ENCODE measurements at regions not wholly inside any gene's neighbourhood (a gene's known extent, or its start where the extent isn't known, plus 50 kb on each side); places are given as distances from the start of the nearest gene placed in this dataset.

DNA sequence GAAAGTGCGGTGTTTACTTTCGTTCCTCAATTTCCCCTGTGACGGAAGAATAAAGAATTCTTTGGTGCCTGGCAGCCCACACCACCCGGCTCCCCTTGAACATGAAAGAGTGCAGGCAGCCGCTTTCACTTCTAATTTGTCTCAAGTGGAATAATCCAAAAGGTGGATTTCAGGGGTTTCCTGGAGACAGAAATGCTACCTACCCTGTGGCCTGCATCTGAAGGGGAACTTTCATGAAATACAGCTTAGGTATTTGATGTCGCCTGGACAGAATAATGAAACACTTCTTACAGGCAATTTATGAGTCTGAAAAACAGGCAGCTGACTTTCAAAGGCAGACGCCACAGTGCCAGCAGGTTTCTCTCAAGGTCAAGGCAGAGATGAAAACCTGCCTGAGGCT is 169.5 kb upstream of the USP24 start:
- ATAC-seq = no peak
- Histone ChIP-seq H3K9me3 (no peaks in the 10 kb centered on the region), H3K27ac (no peak overlapping the region), H3K4me1 (no peaks in the 10 kb centered on the region), H3K27me3 (no peaks in the 10 kb centered on the region), H3K4me3 (no peak overlapping the region), H3K36me3 (no peaks in the 10 kb centered on the region)
- no peak for DNase-seq
- 75% methylated on average over 2 of the region's 7 CpGs for WGBS (ENCODE audit: insufficient coverage, low coverage, low lambda C conversion rate, missing lambda C conversion rate)
- intact Hi-C loops (cut with DNase I) = no loop called here
- TF ChIP-seq POLR2A (IDR thresholded peaks at IDR 0.05) (no peak), CTCF (IDR thresholded peaks at IDR 0.05) (no peak)

DNA sequence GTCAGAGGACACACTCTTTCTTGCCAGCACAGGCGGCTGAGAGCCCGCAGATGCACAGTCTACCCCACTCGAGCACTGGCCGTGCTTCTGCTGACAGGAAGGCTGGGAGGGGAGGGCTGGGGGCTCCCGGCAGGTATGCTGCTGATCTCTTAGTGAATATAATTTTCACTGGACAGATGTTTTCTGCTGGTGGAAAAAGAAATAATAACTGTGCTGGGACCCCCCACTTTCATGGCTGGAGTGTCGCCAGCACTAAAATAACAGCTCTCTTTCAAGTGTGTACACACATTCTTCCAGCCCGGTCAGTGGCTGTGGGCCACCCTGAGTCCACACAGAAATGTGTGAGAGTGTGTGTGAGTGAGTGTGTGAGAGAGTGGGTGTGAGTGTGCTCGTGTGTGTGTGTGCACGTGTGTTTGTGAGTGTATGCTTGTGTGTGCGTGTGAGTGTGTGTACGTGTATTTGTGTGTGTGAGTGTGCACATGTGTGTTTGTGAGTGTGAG is 167.7 kb upstream of the USP24 start:
- H3K36me3 ChIP-seq = no peaks in the 10 kb centered on the region
- no peaks in the 10 kb centered on the region for H3K27me3 ChIP-seq
- ATAC-seq (no peak), DNase-seq (no peak)
- WGBS (ENCODE audit: insufficient coverage, low coverage, low lambda C conversion rate, missing lambda C conversion rate) = 80% methylated on average over 6 of the region's 11 CpGs
- no peaks in the 10 kb centered on the region for H3K9me3 ChIP-seq
- no peaks in the 10 kb centered on the region for H3K4me1 ChIP-seq
- H3K27ac ChIP-seq = no peak overlapping the region
- intact Hi-C loops (cut with DNase I) = no loop called here
- TF ChIP-seq POLR2A (IDR thresholded peaks at IDR 0.05) = no peak
- TF ChIP-seq CTCF (IDR thresholded peaks at IDR 0.05) = no peak
- no peak overlapping the region for H3K4me3 ChIP-seq

DNA sequence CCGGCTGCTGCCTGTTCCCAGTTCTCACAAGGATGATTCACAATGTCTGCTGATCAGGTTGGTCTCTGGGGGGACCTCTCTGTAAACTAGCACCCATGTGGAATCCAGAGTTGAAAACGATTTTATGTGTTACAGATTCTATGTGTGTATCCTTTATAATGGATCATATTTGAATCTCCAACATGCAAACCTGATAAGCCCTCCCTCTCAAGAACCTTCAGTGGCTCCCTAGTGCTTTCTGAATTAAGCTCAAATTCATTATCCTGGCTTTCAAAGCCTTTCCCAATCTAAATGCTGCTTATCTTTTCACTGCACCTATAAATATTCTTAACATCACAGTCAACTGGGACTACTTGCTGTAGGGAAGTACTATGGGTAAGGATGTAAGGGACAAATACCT is 166.8 kb upstream of the USP24 start:
- H3K4me3 ChIP-seq = no peak overlapping the region
- intact Hi-C loops (cut with DNase I) = no loop called here
- ATAC-seq = no peak
- no peaks in the 10 kb centered on the region for H3K9me3 ChIP-seq
- H3K4me1 ChIP-seq = no peaks in the 10 kb centered on the region
- 38% methylated on average over 1 of the region's 2 CpGs for WGBS (ENCODE audit: insufficient coverage, low coverage, low lambda C conversion rate, missing lambda C conversion rate)
- no peak for DNase-seq
- H3K27ac ChIP-seq = no peak overlapping the region
- no peaks in the 10 kb centered on the region for H3K36me3 ChIP-seq
- TF ChIP-seq POLR2A (IDR thresholded peaks at IDR 0.05) (no peak), CTCF (IDR thresholded peaks at IDR 0.05) (no peak)
- H3K27me3 ChIP-seq = no peaks in the 10 kb centered on the region

DNA sequence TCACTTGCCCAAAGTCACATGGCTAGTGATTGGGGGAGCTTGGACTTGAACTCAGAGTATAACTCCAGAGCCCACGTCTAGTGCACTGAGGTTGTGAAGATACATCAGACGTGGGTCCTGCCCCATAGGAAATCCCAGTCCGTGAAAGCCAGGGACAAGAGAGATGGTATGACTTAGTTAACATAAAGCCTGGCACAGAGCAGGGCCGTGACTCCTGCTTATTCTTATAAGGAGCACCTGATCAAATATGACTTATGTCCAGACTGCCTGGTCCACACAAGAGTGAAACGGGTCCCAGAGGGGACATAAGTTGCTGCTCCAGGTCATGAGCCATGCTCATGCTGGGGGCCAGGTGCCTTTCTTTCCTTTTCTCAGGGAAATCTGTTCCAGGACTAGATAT is 166.3 kb upstream of the USP24 start:
- no peak for DNase-seq
- Histone ChIP-seq H3K4me3 (no peak overlapping the region), H3K9me3 (no peaks in the 10 kb centered on the region), H3K27me3 (no peaks in the 10 kb centered on the region), H3K4me1 (no peaks in the 10 kb centered on the region), H3K27ac (no peak overlapping the region), H3K36me3 (no peaks in the 10 kb centered on the region)
- TF ChIP-seq POLR2A (IDR thresholded peaks at IDR 0.05) (no peak), CTCF (IDR thresholded peaks at IDR 0.05) (no peak)
- intact Hi-C loops (cut with DNase I) = no loop called here
- no peak for ATAC-seq
- WGBS (ENCODE audit: insufficient coverage, low coverage, low lambda C conversion rate, missing lambda C conversion rate) = 33% methylated on average over 2 of the region's 5 CpGs

GRCh38 chr1:55380355-55380970 is 165.3 kb upstream of the USP24 start:
- H3K9me3 ChIP-seq = no peaks in the 10 kb centered on the region
- no peak overlapping the region for H3K27ac ChIP-seq
- H3K4me1 ChIP-seq = no peaks in the 10 kb centered on the region
- DNase-seq (no peak), ATAC-seq (no peak)
- intact Hi-C loops (cut with DNase I) = no loop called here
- 80% methylated on average over 1 of the region's 4 CpGs for WGBS (ENCODE audit: insufficient coverage, low coverage, low lambda C conversion rate, missing lambda C conversion rate)
- TF ChIP-seq POLR2A (IDR thresholded peaks at IDR 0.05) (no peak), CTCF (IDR thresholded peaks at IDR 0.05) (no peak)
- no peak overlapping the region for H3K4me3 ChIP-seq
- H3K27me3 ChIP-seq = no peaks in the 10 kb centered on the region
- H3K36me3 ChIP-seq = no peaks in the 10 kb centered on the region
